GM10248 (cell line): ENCODE measurements at regions not wholly inside any gene's neighbourhood (a gene's known extent, or its start where the extent isn't known, plus 50 kb on each side); places are given as distances from the start of the nearest gene placed in this dataset.

Experiments
- CTCF ChIA-PET: fragments of 300-600 bp; sonication (Branson Sonifier 250); formaldehyde crosslinking; extraction: SDS; loops from one replicate; lab custom pipeline; 2021; ENCODE audit warnings: antibody characterized with exemption; lab: Yijun Ruan, JAX
- POLR2A ChIA-PET: fragments of 350-650 bp; sonication (Branson Sonifier 250); formaldehyde crosslinking; extraction: SDS; loops from one replicate; lab custom pipeline; 2020; ENCODE audit warnings: antibody characterized with exemption; lab: Yijun Ruan, JAX
- DNase-seq: peaks from one replicate; pipeline ENCODE4 v3.0.0; 2012; ENCODE audit errors: extremely low spot score
- TF ChIP-seq, protein P1 (sequence below): IDR thresholded peaks from 2 replicates; pipeline ENCODE4 v1.5.1; 2012; ENCODE audit warnings: mild to moderate bottlenecking, low read depth; ENCODE audit errors: extremely low read depth, missing control alignments, control extremely low read depth

DNA sequence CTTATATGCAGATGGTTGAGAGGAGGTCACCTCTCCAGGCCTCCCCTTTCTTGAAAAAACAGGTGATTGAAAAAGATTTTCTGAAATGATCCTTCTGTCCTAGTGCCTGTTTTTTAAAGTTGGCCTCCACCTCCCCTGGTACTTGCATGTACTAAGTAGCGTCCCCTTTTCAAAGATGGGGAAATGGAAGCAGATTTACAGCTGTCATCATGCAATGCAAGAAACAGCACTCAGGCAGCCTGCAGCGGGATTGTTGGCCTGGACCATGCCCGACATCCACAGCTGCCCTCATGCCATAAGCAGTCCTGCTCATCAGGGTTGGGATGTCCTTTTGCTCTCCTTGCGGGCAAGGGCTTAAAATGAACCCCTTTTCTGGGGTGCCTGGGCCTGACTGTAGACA, 127.2 kb upstream of the MGMT start:
- POLR2A ChIA-PET: no interaction called here

GRCh38 chr10:129341087-129341486, 126.0 kb upstream of the MGMT start:
- ChIA-PET CTCF (interaction anchor here (1.0 kb wide), 1 partner anchor 13 kb away, joined by 3 read pairs; no protein-coding TSS in a partner anchor), POLR2A (no interaction called here)
- no peak for DNase-seq
- TF ChIP-seq, protein P1, sequence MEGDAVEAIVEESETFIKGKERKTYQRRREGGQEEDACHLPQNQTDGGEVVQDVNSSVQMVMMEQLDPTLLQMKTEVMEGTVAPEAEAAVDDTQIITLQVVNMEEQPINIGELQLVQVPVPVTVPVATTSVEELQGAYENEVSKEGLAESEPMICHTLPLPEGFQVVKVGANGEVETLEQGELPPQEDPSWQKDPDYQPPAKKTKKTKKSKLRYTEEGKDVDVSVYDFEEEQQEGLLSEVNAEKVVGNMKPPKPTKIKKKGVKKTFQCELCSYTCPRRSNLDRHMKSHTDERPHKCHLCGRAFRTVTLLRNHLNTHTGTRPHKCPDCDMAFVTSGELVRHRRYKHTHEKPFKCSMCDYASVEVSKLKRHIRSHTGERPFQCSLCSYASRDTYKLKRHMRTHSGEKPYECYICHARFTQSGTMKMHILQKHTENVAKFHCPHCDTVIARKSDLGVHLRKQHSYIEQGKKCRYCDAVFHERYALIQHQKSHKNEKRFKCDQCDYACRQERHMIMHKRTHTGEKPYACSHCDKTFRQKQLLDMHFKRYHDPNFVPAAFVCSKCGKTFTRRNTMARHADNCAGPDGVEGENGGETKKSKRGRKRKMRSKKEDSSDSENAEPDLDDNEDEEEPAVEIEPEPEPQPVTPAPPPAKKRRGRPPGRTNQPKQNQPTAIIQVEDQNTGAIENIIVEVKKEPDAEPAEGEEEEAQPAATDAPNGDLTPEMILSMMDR: no peak

More for the DNA sequence above, 127.2 kb upstream of the MGMT start:
- no peak for DNase-seq
- CTCF ChIA-PET: no interaction called here
- TF ChIP-seq, protein P1: no peak

DNA sequence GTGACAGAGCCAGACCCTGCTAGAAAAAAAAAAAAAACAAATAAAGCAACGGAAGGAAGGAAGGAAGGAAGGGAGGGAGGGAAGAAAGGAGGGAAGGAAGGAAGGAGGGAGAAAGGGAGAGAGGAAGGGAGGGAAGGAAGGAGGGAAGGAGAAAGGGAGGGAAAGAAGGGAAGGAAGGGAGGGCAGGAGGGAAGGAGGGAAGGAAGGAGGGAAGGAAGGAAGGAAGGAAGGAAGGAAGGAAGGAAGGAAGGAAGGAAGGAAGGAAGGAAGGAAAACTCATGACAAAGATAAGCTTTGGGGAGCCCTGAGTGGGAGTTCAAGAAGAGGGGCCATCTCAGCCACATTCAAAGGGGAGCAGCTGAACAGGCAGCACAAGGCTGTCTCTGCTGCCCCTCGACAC, 124.7 kb upstream of the MGMT start:
- TF ChIP-seq, protein P1: no peak
- ChIA-PET POLR2A (no interaction called here), CTCF (no interaction called here)
- DNase-seq: no peak

GRCh38 chr10:129343141-129343540, 123.9 kb upstream of the MGMT start:
- ChIA-PET CTCF (no interaction called here), POLR2A (no interaction called here)
- TF ChIP-seq, protein P1: no peak
- no peak for DNase-seq

DNA sequence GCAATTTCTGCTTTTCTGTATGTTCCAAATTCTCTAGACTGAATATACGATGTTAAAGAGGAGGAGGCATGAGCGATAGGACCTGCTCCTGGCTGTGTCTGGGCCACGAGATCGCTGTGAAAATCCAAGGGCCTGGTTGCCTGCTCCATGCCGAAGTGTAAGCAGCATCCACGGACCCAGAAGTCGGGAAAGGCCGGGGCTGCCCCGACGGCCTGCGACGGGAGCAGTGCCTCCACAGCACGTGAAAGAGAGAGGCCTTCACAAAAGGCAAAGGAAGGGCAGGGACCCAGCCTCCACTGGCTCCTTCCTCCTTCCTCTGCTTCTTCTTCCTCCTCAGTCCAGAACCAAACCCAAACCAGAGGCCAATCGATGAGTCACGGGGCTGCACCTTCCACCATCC, 122.9 kb upstream of the MGMT start:
- POLR2A ChIA-PET: no interaction called here
- TF ChIP-seq, protein P1: no peak
- DNase-seq: no peak
- CTCF ChIA-PET: no interaction called here

GRCh38 chr10:129344731-129345355, 122.2 kb upstream of the MGMT start:
- no peak for DNase-seq
- CTCF ChIA-PET: no interaction called here
- POLR2A ChIA-PET: no interaction called here
- TF ChIP-seq, protein P1: no peak
